ENCODE measurements at regions not wholly inside any gene's neighbourhood (a gene's known extent, or its start where the extent isn't known, plus 50 kb on each side); places are given as distances from the start of the nearest gene placed in this dataset.
"Not testable (repeated sequence)": the region's sequence is repeated elsewhere in the genome, so short reads cannot be mapped to it uniquely, and the experiment has no call there.

- DNase-seq (ENCODE audit: low spot score): no peak
These were observed 2373.8 kb upstream of the ACO1 start for GRCh38 chr9:30010691-30011090.

- DNase-seq (ENCODE audit: low spot score): no peak
These were observed 2371.8 kb upstream of the ACO1 start for GRCh38 chr9:30012622-30013021.

GRCh38 chr9:30015073-30015472 is 2369.4 kb upstream of the ACO1 start:
- no peak for DNase-seq (ENCODE audit: low spot score)

- no peak for DNase-seq (ENCODE audit: low spot score)
These were observed 2364.3 kb upstream of the ACO1 start for GRCh38 chr9:30020161-30020560.

- DNase-seq (ENCODE audit: low spot score): no peak
These were observed 2348.7 kb upstream of the ACO1 start for GRCh38 chr9:30035761-30036160.

DNA sequence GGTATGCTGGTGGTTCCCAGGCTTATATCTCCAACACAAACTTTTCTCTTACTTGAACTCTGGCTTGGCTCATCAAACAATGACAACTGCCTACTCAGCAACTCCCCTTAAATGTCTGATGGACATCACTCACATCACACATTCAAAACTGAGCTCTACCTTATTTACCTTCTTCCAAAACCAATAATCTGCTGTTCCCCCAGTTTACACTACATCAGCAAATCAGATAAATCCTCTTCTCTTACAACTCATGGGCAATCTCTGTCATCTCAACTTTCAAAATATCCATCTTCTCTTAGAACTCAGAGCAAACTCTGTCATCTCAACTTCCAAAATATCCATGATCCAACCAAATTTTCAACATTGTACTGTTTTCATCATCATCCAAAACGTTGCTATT is 2347.9 kb upstream of the ACO1 start:
- no peak for DNase-seq (ENCODE audit: low spot score)

- DNase-seq (ENCODE audit: low spot score): no peak
These were observed 2344.7 kb upstream of the ACO1 start for GRCh38 chr9:30039712-30040111.

GRCh38 chr9:30048396-30048795 is 2336.0 kb upstream of the ACO1 start:
- DNase-seq (ENCODE audit: low spot score): no peak

GRCh38 chr9:30058463-30058862 is 2326.0 kb upstream of the ACO1 start:
- no peak for DNase-seq (ENCODE audit: low spot score)

- no peak for DNase-seq (ENCODE audit: low spot score)
These were observed 2323.5 kb upstream of the ACO1 start for GRCh38 chr9:30060976-30061375.

GRCh38 chr9:30065888-30066287 is 2318.6 kb upstream of the ACO1 start:
- no peak for DNase-seq (ENCODE audit: low spot score)

DNA sequence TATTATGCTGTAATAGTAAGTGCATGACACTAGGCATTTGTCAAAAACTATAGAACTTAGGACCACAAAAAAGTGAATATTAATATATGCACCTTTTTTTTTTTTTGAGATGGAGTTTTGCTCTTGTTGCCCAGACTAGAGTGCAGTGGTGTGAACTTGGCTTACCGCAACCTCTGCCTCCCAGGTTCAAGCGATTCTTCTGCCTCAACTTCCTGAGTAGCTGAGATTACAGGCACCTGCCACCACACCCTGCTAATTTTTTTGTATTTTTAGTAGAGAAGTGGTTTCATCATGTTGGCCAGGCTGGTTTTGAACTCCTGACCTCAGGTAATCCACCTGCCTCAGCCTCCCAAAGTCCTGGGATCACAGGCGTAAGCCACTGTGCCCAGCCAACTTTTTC is 2315.2 kb upstream of the ACO1 start:
- not testable (repeated sequence) for DNase-seq (ENCODE audit: low spot score)

DNA sequence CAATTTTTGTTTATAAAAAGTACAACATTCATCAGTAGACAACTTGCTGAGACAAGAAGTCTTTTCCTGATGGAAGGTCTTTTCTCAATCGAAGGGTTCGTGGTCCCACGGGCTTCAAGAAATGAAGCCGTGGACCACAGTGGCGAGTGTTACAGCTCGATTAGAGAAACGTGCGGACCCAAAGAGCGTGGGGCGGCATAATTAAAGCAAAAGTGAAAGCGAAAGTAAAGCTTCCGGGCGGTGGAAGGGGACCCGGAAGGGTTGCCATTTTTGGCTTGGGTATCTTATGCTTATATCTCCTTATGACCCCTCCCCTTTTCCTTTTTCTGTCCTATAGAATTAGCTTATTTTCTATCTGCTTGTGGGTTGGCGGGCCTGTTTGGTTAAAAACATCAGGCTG is 2309.4 kb upstream of the ACO1 start:
- no peak for DNase-seq (ENCODE audit: low spot score)

GRCh38 chr9:30075451-30076199 is 2308.8 kb upstream of the ACO1 start:
- no peak for DNase-seq (ENCODE audit: low spot score)

GRCh38 chr9:30078195-30078594 is 2306.2 kb upstream of the ACO1 start:
- no peak for DNase-seq (ENCODE audit: low spot score)

GRCh38 chr9:30089428-30089827 is 2295.0 kb upstream of the ACO1 start:
- no peak for DNase-seq (ENCODE audit: low spot score)

GRCh38 chr9:30103647-30104394 is 2280.6 kb upstream of the ACO1 start:
- DNase-seq (ENCODE audit: low spot score): no peak

- not testable (repeated sequence) for DNase-seq (ENCODE audit: low spot score)
These were observed 2277.3 kb upstream of the ACO1 start for GRCh38 chr9:30107134-30107533.

DNA sequence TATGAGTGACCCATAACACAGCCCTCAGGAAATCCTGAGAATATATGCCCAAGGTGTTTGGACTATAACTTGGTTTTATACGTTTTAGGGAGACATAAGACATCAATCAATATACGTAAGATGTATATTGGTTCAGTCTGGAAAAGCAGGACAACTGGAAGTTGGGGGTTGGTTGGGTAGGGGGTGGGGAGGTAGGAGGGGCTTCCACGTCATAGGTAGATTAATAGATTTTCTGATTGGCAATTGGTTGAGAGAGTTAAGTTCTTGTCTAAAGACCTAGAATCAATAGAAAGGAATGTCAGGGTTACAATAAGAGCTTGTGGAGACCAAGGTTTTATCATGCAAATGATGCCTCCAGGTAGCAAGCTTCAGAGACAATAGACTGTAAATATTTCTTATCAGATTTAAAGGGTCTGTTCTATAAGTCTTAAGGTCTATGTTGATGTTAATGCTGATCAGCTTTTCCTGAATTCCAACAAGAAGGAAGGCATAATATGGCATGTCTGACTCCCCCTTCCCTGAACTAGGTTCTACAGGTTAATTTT is 2267.7 kb upstream of the ACO1 start:
- no peak for DNase-seq (ENCODE audit: low spot score)

DNA sequence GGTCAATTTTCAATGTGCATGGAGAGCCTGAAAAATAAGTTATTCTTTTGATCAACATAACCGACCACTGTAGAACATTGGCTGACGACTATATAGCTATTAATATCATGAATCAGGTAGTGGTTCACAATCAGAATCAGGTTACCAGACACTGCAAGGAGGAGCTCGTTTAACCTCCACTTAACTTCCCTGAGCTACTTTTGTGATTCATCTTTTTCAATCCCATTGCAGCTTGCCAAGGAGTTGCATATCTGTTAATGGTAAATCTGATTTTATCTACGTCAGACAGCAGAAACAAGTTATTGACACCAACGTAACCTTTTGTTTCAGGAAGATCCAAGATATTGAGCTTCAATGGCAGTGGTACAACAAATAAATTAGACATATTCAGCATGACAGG is 2263.8 kb upstream of the ACO1 start:
- no peak for DNase-seq (ENCODE audit: low spot score)

DNA sequence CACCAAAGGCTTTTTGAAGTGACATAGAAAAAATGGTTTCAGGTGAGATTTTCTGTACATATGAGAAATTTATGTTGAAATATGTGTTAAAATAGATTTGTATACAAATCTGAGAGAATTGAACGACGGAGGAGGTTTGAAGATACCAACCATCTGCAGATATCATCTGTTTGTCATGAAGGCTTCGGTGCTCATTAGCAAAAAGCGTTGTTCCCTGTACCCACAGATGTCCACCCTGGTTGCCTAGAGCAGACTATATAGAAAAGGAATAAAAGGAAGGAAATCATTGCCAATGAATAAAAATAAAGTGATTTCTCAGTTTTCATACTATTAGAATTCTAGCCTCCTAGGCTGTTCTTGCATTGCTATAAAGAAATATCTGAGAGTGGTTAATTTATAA is 2262.8 kb upstream of the ACO1 start:
- DNase-seq (ENCODE audit: low spot score): no peak

GRCh38 chr9:30125881-30126280 is 2258.6 kb upstream of the ACO1 start:
- no peak for DNase-seq (ENCODE audit: low spot score)

GRCh38 chr9:30127371-30127770 is 2257.1 kb upstream of the ACO1 start:
- DNase-seq (ENCODE audit: low spot score): no peak
